SK-N-SH (cell line): ENCODE measurements at regions not wholly inside any gene's neighbourhood (a gene's known extent, or its start where the extent isn't known, plus 50 kb on each side); places are given as distances from the start of the nearest gene placed in this dataset.

Source experiments
- CTCF ChIA-PET: fragments of 300-600, 350-600 bp; formaldehyde crosslinking; extraction: SDS; loops from one replicate; lab custom pipeline; 2021; lab: Yijun Ruan, JAX
- POLR2A ChIA-PET: fragments of 350-600 bp; sonication (Branson Sonifier 250); formaldehyde crosslinking; extraction: SDS; loops from one replicate; lab custom pipeline; 2020; ENCODE audit warnings: antibody characterized with exemption, inconsistent platforms; lab: Yijun Ruan, JAX
- DNase-seq: peaks from one replicate; pipeline ENCODE4 v3.0.0; 2012
- H2AFZ ChIP-seq: fragments of 200-600 bp; sonication (generic); 2 replicates; pipeline ENCODE4 v1.8.1; 2016; ENCODE audit warnings: antibody characterized with exemption, mild to moderate bottlenecking, low read depth
- H3F3A ChIP-seq: fragments of 200-600 bp; sonication (generic); replicated peaks from 2 replicates; pipeline ENCODE3; 2016; ENCODE audit warnings: antibody characterized with exemption, mild to moderate bottlenecking; ENCODE audit not compliant: insufficient read depth
- H3K27ac ChIP-seq, 2 experiments: fragments of 200-500 bp in 1 of 2; fragments of 200-600 bp in 1 of 2; sonication (Bioruptor generic) in 1 of 2; sonication (generic), shearing (Covaris generic) in 1 of 2; 2 replicates each; pipeline versions ENCODE4 v1.5.1 to v1.6.1; 2014 to 2016; ENCODE audit warnings: low read depth in 2 of 2, inconsistent platforms in 1 of 2, low read length in 1 of 2, mild to moderate bottlenecking in 1 of 2, mixed read lengths in 1 of 2
- H3K27me3 ChIP-seq: fragments of 200-600 bp; sonication (generic), shearing (Covaris generic); 2 replicates; pipeline ENCODE4 v1.6.1; 2016; ENCODE audit warnings: mixed run types; ENCODE audit not compliant: insufficient read depth
- H3K36me3 ChIP-seq, 2 experiments: fragments of 200-500 bp in 1 of 2; fragments of 200-600 bp in 1 of 2; sonication (Bioruptor generic) in 1 of 2; sonication (generic) in 1 of 2; replicated peaks in 1 of 2; 2 replicates each; pipeline versions ENCODE3 to v1.5.1; 2014 to 2016; ENCODE audit warnings: low read length in 1 of 2, mild to moderate bottlenecking in 1 of 2; ENCODE audit not compliant: insufficient read depth in 2 of 2, control insufficient read depth in 1 of 2
- H3K4me1 ChIP-seq, 2 experiments: fragments of 200-500 bp in 1 of 2; fragments of 200-600 bp in 1 of 2; sonication (Bioruptor generic) in 1 of 2; sonication (generic), shearing (Covaris generic) in 1 of 2; 2 replicates each; pipeline versions ENCODE4 v1.5.1 to v1.6.1; 2014 to 2016; ENCODE audit warnings: low read depth in 1 of 2, low read length in 1 of 2, mixed run types in 1 of 2; ENCODE audit not compliant: insufficient read depth in 2 of 2, control insufficient read depth in 1 of 2
- H3K4me2 ChIP-seq: fragments of 200-600 bp; sonication (generic), shearing (Covaris generic); 2 replicates; pipeline ENCODE4 v1.6.1; 2017; ENCODE audit warnings: mixed run types
- H3K4me3 ChIP-seq, 2 experiments: fragments of 200-500 bp in 1 of 2; fragments of 200-600 bp in 1 of 2; sonication (Bioruptor generic) in 1 of 2; sonication (generic), shearing (Covaris generic) in 1 of 2; 2 replicates each; pipeline versions ENCODE4 v1.5.1 to v1.8.1; 2014 to 2016; ENCODE audit warnings: low read depth in 2 of 2, inconsistent platforms in 1 of 2, low read length in 1 of 2, mild to moderate bottlenecking in 1 of 2, mixed read lengths in 1 of 2, moderate library complexity in 1 of 2
- H3K79me2 ChIP-seq: fragments of 200-600 bp; sonication (generic); 2 replicates; pipeline ENCODE4 v1.8.1; 2017; ENCODE audit warnings: mild to moderate bottlenecking; ENCODE audit not compliant: insufficient read depth
- H3K9ac ChIP-seq: fragments of 200-600 bp; sonication (generic); 2 replicates; pipeline ENCODE4 v1.6.1; 2017; ENCODE audit warnings: mixed run types
- H3K9me2 ChIP-seq: fragments of 200-600 bp; sonication (generic); 2 replicates; pipeline ENCODE4 v1.6.1; 2017; ENCODE audit warnings: mixed run types
- H3K9me3 ChIP-seq: fragments of 200-600 bp; sonication (generic); 2 replicates; pipeline ENCODE4 v1.6.1; 2017; ENCODE audit warnings: mixed run types, mild to moderate bottlenecking, moderate library complexity
- H4K20me1 ChIP-seq: fragments of 200-600 bp; sonication (generic); 2 replicates; pipeline ENCODE4 v1.6.1; 2017; ENCODE audit warnings: mild to moderate bottlenecking, mixed run types; ENCODE audit not compliant: insufficient read depth
- ELF1 ChIP-seq: IDR thresholded peaks from 2 replicates; pipeline ENCODE4 v1.4.0; 2012
- FOSL2 ChIP-seq: IDR thresholded peaks from 2 replicates; pipeline ENCODE4 v1.4.0; 2012; ENCODE audit warnings: low read depth, mild to moderate bottlenecking, moderate library complexity, borderline replicate concordance
- FOXJ3 ChIP-seq: sonication (generic); formaldehyde crosslinking; IDR thresholded peaks from 2 replicates; pipeline ENCODE4 v1.5.1; 2020; ENCODE audit warnings: mild to moderate bottlenecking, missing genetic modification reagents
- GATA2 ChIP-seq: sonication (generic); formaldehyde crosslinking; IDR thresholded peaks from 2 replicates; pipeline ENCODE4 v1.5.0; 2020; ENCODE audit warnings: mild to moderate bottlenecking, missing genetic modification reagents
- IRF3 ChIP-seq: fragments of 150-350 bp; IDR thresholded peaks from 2 replicates; pipeline ENCODE4 v1.6.1; 2016; ENCODE audit warnings: mild to moderate bottlenecking, low read depth, low read length
- POLR2AphosphoS5 ChIP-seq: IDR thresholded peaks from 2 replicates; pipeline ENCODE4 v1.6.1; 2012; ENCODE audit warnings: low read depth, low read length
- RCOR1 ChIP-seq: fragments of 150-350 bp; IDR thresholded peaks from 2 replicates; pipeline ENCODE4 v1.6.1; 2017; ENCODE audit warnings: antibody characterized with exemption, low read length
- SMC3 ChIP-seq: IDR thresholded peaks from 2 replicates; pipeline ENCODE4 v1.6.1; 2012; ENCODE audit warnings: low read depth, low read length, improper control_type of control experiment
- TAF1 ChIP-seq: IDR thresholded peaks from 2 replicates; pipeline ENCODE4 v1.6.1; 2012; ENCODE audit warnings: low read depth, mild to moderate bottlenecking, low read length, moderate library complexity, borderline replicate concordance
- YY1 ChIP-seq: IDR thresholded peaks from 2 replicates; pipeline ENCODE4 v1.4.0; 2012; ENCODE audit warnings: low read depth, mild to moderate bottlenecking
- WGBS: methylation state at CpG from one replicate; pipeline ENCODE4 v1.1.6; 2017; ENCODE audit warnings: low lambda C conversion rate; 5-methylcytosine and 5-hydroxymethylcytosine counted together

- Histone ChIP-seq H4K20me1 (no peaks in the 10 kb centered on the region), H2AFZ (no peak overlapping the region), H3K27ac (no peak overlapping the region), H3K36me3 (no peaks in the 10 kb centered on the region), H3K9me2 (no peaks in the 10 kb centered on the region), H3K27me3 (peaks cover 18% of the 10 kb centered on the region; the same call in 1 of the 2 replicates), H3F3A (no peaks in the 10 kb centered on the region), H3K4me3 (peak overlapping the region in 1 of 2 experiments; percentile 37; a peak in 1 of 4 replicates), H3K4me1 (no peaks in the 10 kb centered on the region), H3K4me2 (peak overlapping the region; percentile 24; the same call in 1 of the 2 replicates), H3K9me3 (no peaks in the 10 kb centered on the region), H3K9ac (no peak overlapping the region), H3K79me2 (no peaks in the 10 kb centered on the region)
- TF ChIP-seq YY1 (no peak), GATA2 (no peak), POLR2AphosphoS5 (no peak), SMC3 (no peak), FOSL2 (no peak), IRF3 (no peak), FOXJ3 (CRISPR knock-in tag) (no peak)
- DNase-seq, result no peak
- ChIA-PET POLR2A (no interaction called here), CTCF (no interaction called here)
- 42% methylated on average over 7 of the region's 7 CpGs for WGBS
Observed at GRCh38 chr19:28422046-28422445, 790.9 kb downstream of the UQCRFS1 start.

DNA sequence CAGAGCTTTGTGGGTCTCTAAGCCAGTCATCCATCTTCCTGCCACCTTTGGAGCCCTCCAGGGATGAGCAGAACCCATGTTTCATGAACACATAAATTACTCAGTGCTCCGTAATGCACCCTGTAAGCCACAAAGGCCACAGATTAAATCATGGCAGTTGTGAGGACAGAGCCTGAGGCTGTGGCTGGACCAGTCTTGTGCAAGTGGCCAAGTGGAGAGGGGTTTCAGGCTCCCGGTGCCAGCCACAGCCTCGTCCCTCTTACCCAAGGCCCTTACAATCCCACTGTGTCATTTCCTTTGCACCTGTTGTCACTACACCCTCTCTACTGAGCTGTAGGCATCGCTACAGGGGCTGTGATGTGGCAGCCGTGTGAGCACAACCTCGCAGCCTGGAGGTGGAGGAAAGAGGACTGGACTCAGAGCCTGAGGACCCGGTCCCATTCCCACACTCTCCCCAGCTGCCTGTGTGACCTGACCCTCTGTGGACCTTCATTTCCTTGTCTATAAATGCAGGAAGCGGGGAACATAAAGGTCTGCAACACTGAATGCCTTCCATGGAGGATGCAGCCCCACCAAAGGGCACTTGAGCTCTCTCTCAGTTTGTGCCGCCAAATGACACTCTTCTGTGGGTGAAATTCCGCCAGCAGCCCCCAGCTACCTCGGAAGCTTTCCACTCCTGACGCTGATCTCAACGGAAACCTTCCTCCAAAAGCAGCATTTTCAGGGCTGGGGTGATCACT is 792.0 kb downstream of the UQCRFS1 start:
- Histone ChIP-seq H3K4me3 (no peak overlapping the region), H3K79me2 (no peaks in the 10 kb centered on the region), H2AFZ (no peak overlapping the region), H4K20me1 (no peaks in the 10 kb centered on the region), H3K36me3 (no peaks in the 10 kb centered on the region), H3K9me3 (no peaks in the 10 kb centered on the region), H3F3A (no peaks in the 10 kb centered on the region), H3K4me1 (no peaks in the 10 kb centered on the region), H3K9ac (no peak overlapping the region), H3K27ac (no peak overlapping the region), H3K27me3 (peaks cover 18% of the 10 kb centered on the region; the same call in 1 of the 2 replicates), H3K4me2 (no peak overlapping the region), H3K9me2 (no peaks in the 10 kb centered on the region)
- no peak for DNase-seq
- ChIA-PET POLR2A (no interaction called here), CTCF (no interaction called here)
- WGBS, result 6% methylated on average over 11 of the region's 13 CpGs
- TF ChIP-seq ELF1 (no peak), TAF1 (no peak), FOXJ3 (CRISPR knock-in tag) (no peak), RCOR1 (no peak), IRF3 (no peak)
